ENCODE measurements at regions not wholly inside any gene's neighbourhood (a gene's known extent, or its start where the extent isn't known, plus 50 kb on each side); places are given as distances from the start of the nearest gene placed in this dataset.

DNA sequence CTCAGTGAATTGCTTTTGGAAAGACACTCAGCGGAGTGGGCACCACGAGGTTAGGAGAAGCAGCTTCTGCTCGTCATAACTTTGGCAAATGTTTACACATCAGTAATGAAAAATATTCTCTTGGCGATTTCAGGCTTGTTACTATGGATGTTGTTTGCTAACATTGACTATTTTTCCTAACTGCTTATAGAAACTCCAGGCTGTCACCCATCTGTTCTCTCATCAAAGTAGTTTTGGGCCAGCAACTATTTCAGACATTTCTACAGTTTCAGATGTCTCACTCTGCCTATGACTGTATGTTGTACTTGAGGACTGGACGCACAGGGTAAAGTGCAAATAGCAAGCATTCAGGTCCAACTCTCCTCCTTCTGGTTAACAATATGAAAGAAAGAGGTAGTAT lies 346.7 kb downstream of the TRIML1 start:
- TF ChIP-seq, protein P1, sequence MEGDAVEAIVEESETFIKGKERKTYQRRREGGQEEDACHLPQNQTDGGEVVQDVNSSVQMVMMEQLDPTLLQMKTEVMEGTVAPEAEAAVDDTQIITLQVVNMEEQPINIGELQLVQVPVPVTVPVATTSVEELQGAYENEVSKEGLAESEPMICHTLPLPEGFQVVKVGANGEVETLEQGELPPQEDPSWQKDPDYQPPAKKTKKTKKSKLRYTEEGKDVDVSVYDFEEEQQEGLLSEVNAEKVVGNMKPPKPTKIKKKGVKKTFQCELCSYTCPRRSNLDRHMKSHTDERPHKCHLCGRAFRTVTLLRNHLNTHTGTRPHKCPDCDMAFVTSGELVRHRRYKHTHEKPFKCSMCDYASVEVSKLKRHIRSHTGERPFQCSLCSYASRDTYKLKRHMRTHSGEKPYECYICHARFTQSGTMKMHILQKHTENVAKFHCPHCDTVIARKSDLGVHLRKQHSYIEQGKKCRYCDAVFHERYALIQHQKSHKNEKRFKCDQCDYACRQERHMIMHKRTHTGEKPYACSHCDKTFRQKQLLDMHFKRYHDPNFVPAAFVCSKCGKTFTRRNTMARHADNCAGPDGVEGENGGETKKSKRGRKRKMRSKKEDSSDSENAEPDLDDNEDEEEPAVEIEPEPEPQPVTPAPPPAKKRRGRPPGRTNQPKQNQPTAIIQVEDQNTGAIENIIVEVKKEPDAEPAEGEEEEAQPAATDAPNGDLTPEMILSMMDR (conservative IDR thresholded peaks at IDR 0.05; ENCODE audit: low read depth, low read length): no peak
- TF ChIP-seq RAD21 (IDR thresholded peaks at IDR 0.05; ENCODE audit: low read length): no peak
- no peak for TF ChIP-seq POLR2A (IDR thresholded peaks at IDR 0.05; ENCODE audit: low read depth, low read length)
- TF ChIP-seq RFX5 (IDR thresholded peaks at IDR 0.05; ENCODE audit: low read depth, low read length): no peak

All from IMR-90 (cell line).